Limb (tissue), 2 donors: ENCODE measurements at regions not wholly inside any gene's neighbourhood (a gene's known extent, or its start where the extent isn't known, plus 50 kb on each side); places are given as distances from the start of the nearest gene placed in this dataset.

Source experiments
- DNase-seq, 2 donors: peaks; one replicate each; pipeline ENCODE4 v3.0.0-alpha.2; 2016; ENCODE audit errors: extremely low spot score in 2 of 2

DNA sequence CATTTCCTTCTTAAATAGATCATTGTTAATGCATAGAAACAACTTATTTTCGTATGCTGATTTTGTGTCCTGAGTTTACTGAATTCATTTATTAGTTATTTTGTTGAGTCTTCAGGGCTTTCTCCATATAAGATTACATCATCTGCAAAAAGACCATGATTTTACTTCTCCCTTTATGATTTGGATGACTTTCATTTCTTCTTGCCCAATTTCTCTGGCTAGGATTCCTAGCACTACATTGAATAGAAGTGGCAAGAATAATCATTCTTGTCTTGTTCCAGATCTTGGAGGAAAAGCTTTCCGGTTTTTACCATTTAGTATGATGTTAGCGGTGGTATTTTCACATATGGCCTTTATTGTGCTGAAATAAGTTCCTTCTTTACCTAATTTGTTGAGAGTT is 303.0 kb upstream of the RTL1 start:
- no peak for DNase-seq

GRCh38 chr14:101207041-101207440 is 303.5 kb upstream of the RTL1 start:
- DNase-seq, result no peak

GRCh38 chr14:101207897-101208296 is 304.4 kb upstream of the RTL1 start:
- DNase-seq, result no peak

DNA sequence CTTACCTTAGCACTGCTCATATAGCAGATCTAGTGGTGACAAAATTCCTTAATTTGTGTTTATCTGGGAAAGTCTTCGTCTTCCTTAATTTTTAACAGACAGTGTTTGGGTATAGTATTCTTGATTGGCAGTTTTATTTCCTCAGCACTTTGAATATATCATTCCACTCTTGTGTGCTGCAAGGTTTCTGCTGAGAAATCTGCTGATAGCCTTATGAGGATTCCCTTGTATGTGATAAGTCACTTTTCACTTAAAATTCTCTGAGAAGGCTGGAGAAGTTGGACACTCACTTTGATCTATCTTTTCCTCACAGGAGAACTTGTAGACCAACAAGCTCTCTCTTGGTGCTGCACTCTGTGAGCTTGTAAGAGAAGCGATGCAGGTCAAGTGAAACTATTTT is 306.1 kb upstream of the RTL1 start:
- DNase-seq, result no peak

GRCh38 chr14:101215266-101215665 is 311.7 kb upstream of the RTL1 start:
- no peak for DNase-seq

- DNase-seq, result no peak
Observed at GRCh38 chr14:101215927-101216326, 312.4 kb upstream of the RTL1 start.

GRCh38 chr14:101216366-101217079 is 313.0 kb upstream of the RTL1 start:
- DNase-seq, result no peak

DNA sequence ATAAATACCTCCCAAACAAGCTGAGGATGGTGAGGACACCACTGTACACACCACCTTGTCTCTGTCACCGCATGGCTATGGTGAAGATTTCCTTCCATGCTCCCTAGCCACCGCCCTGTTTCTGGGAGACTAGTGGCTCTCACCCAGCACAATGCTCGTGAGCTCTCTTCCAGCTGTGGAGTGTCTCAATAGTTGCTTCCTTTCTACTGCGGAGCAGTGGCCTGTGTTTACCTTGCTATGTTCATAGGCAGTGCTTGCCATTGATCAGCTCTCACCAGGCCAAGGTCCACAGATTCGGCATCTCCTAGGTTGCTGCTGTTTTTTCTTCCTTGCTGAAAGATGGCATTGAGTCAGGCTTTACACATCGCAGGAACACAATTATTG is 313.6 kb upstream of the RTL1 start:
- DNase-seq, result no peak

DNA sequence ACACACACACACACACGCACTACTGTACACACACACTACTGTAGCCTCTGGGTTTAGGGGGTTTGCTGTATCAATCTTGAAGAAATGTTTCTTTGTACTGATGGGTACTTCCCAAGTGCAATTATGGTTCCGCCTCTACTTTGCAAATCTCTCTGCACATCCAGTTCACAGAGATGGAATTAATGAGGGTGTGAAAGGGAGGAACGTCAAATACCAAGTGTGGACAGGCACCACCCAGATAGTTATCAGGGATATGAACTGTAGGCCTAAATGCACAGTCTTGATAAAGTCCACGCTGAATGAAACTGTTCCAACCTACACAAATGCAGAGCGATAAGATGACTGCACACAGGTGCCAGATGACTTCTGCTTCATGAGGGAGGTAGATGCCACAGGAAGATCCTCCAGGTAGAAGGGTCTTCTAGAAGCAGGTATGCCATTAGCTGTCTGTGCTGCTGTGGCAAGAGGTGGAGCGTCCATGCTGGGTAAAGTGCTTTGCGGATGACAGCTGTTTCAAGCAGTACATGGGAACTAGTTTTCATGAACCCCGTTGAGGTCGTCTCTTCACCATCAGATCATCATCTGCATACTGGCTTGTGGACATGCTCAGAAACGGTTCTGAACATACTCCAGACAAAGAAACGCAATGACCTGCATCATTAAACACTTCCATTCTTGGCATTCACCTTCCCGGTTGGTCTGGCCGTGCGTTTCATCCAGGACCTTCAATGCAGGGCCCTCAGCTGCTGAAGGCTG is 314.3 kb upstream of the RTL1 start:
- no peak for DNase-seq

GRCh38 chr14:101219896-101220703 is 316.6 kb upstream of the RTL1 start:
- DNase-seq, result no peak

GRCh38 chr14:101220921-101221510 is 317.5 kb upstream of the RTL1 start:
- no peak for DNase-seq

- no peak for DNase-seq
Observed at GRCh38 chr14:101221549-101222160, 318.1 kb upstream of the RTL1 start.

GRCh38 chr14:101222362-101223070 is 319.0 kb upstream of the RTL1 start:
- no peak for DNase-seq

DNA sequence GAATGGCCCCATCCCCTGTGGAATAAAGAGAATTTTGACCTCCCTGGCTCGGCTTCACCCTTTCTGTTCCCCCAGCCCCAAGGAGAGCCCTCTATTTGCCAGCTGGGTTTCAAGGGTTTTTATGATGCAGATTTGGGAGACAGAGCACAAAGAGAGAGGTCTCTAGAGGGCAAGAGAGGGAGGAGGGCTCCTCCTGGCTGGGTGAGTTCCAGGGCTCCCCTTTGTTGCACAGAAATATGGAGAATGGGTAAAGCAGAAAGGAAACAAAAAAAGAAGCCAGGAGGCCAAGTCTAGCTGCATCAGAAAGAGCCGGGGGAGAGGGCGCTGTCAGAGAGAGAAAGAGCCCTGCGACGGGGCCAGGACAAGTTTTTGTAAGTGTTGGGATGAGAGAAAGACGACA is 319.6 kb upstream of the RTL1 start:
- no peak for DNase-seq

GRCh38 chr14:101223561-101224162 is 320.1 kb upstream of the RTL1 start:
- DNase-seq, result no peak

DNA sequence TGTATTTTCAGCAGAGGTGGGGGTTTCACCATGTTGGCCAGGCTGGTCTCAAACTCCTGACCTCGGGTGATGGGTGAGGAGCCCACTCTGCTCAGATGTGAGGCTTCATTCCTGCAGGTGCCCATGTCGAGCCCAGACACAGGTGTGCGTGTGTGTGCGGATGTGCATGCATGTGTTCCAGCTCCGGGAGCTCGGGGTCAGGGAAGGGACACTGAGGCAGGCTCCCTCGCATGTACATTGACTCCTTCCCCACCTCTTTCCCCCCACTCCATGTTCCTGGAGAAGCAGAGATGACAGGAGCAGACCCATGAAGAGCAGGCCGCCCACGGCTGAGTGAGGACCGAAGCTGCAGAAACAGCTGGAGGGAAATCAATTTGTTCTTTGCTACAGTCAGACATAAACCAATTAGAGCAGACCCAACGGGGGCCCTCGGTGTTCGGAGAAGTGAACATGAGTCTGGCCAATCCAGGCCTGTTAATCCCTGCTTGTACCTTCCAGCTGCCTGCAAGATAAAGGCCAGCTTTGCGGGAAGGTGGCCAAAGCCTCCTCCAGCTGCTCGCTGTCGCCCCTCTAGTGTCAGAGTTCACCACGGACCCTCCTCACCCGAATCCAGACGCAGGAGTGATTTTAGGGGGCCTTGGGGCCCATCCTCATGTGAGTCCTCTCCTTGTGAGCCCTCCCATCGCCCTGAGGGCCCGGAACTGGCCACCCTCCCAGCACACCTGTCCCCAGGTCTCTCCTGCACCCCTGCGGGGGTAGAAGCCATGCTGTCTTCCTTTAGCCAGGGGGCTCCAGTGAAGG is 321.0 kb upstream of the RTL1 start:
- peak; percentile 61 to 67 for DNase-seq

GRCh38 chr14:101225157-101226152 is 321.9 kb upstream of the RTL1 start:
- DNase-seq, result peak in 1 of 2 donors; percentile 69

- DNase-seq, result no peak
Observed at GRCh38 chr14:101226265-101226602, 322.7 kb upstream of the RTL1 start.
